Neural cell (in vitro differentiated cells): ENCODE measurements at regions not wholly inside any gene's neighbourhood (a gene's known extent, or its start where the extent isn't known, plus 50 kb on each side); places are given as distances from the start of the nearest gene placed in this dataset.

ENCODE experiments used
- H2AFZ ChIP-seq: fragments of 200-600, 300-800 bp; sonication (generic), shearing (Covaris generic); 2 replicates; pipeline ENCODE4 v1.6.0; 2014; ENCODE audit warnings: low read depth, mild to moderate bottlenecking, antibody characterized with exemption, low read length, moderate library complexity
- H3F3A ChIP-seq: fragments of 200-600 bp; shearing (Covaris generic); 2 replicates; pipeline ENCODE4 v1.6.1; 2016; ENCODE audit warnings: mild to moderate bottlenecking, moderate library complexity, mixed read lengths, antibody characterized with exemption, low read length; ENCODE audit not compliant: insufficient read depth, poor library complexity, severe bottlenecking
- H3K27ac ChIP-seq: fragments of 200-600, 300-800 bp; sonication (generic), shearing (Covaris generic); 2 replicates; pipeline ENCODE4 v1.5.1; 2014; ENCODE audit warnings: mild to moderate bottlenecking, low read length, moderate library complexity
- H3K27me3 ChIP-seq: fragments of 300-800, 200-600 bp; sonication (generic), shearing (Covaris generic); 2 replicates; pipeline ENCODE4 v1.6.0; 2014; ENCODE audit warnings: mild to moderate bottlenecking, low read depth, low read length, moderate library complexity; ENCODE audit not compliant: insufficient read depth
- H3K36me3 ChIP-seq: fragments of 300-800, 200-600 bp; sonication (generic), shearing (Covaris generic); 2 replicates; pipeline ENCODE4 v1.5.1; 2014; ENCODE audit warnings: mild to moderate bottlenecking, antibody characterized with exemption, low read length, moderate library complexity; ENCODE audit not compliant: insufficient read depth
- H3K4me2 ChIP-seq: fragments of 300-800, 200-600 bp; sonication (generic), shearing (Covaris generic); 2 replicates; pipeline ENCODE4 v1.6.0; 2014; ENCODE audit warnings: mild to moderate bottlenecking, low read length
- H3K4me3 ChIP-seq: fragments of 300-800, 200-600 bp; sonication (generic), shearing (Covaris generic); 2 replicates; pipeline ENCODE4 v1.5.1; 2014; ENCODE audit warnings: mild to moderate bottlenecking, low read length, moderate library complexity
- H3K79me2 ChIP-seq: fragments of 200-600 bp; shearing (Covaris generic); replicated peaks from 2 replicates; pipeline ENCODE4 v1.6.0; 2014; ENCODE audit warnings: mild to moderate bottlenecking, low read length, moderate library complexity; ENCODE audit not compliant: insufficient read depth
- H3K9ac ChIP-seq: fragments of 300-800, 200-600 bp; sonication (generic), shearing (Covaris generic); 2 replicates; pipeline ENCODE4 v1.6.1; 2016; ENCODE audit warnings: mild to moderate bottlenecking, low read length, mixed read lengths
- H3K9me2 ChIP-seq: fragments of 200-600 bp; shearing (Covaris generic); 2 replicates; pipeline ENCODE4 v1.6.1; 2016; ENCODE audit warnings: mild to moderate bottlenecking, low read length, mixed read lengths; ENCODE audit not compliant: insufficient read depth
- H3K9me3 ChIP-seq: fragments of 200-600, 300-800 bp; sonication (generic), shearing (Covaris generic); 2 replicates; pipeline ENCODE4 v1.6.1; 2016; ENCODE audit warnings: mild to moderate bottlenecking, mixed run types, low read length, moderate library complexity, mixed read lengths
- H4K20me1 ChIP-seq: fragments of 200-600 bp; shearing (Covaris generic); 2 replicates; pipeline ENCODE4 v1.6.1; 2016; ENCODE audit warnings: mild to moderate bottlenecking, mixed run types; ENCODE audit not compliant: insufficient read depth
- CTCF ChIP-seq: fragments of 450-650 bp; IDR thresholded peaks from 2 replicates; pipeline ENCODE4 v1.5.1; 2014; ENCODE audit warnings: antibody characterized with exemption, mild to moderate bottlenecking, moderate library complexity; ENCODE audit not compliant: poor library complexity, severe bottlenecking
- EP300 ChIP-seq: fragments of 450-650 bp; conservative IDR thresholded peaks from 2 replicates; pipeline ENCODE4 v1.6.1; 2014; ENCODE audit warnings: antibody characterized with exemption, mild to moderate bottlenecking, moderate library complexity; ENCODE audit not compliant: poor library complexity, severe bottlenecking
- EZH2 ChIP-seq: fragments of 200-600, 300-800 bp; shearing (Covaris generic), sonication (generic); IDR thresholded peaks from 2 replicates; pipeline ENCODE4 v1.6.1; 2014; ENCODE audit warnings: antibody characterized with exemption, low read length, borderline replicate concordance, mild to moderate bottlenecking; ENCODE audit not compliant: insufficient read depth, poor library complexity, severe bottlenecking
- MXI1 ChIP-seq: fragments of 450-650 bp; conservative IDR thresholded peaks from 2 replicates; pipeline ENCODE4 v1.6.1; 2014; ENCODE audit warnings: antibody characterized with exemption, mild to moderate bottlenecking; ENCODE audit not compliant: poor library complexity, severe bottlenecking
- POLR2AphosphoS5 ChIP-seq: IDR thresholded peaks from 2 replicates; pipeline ENCODE4 v1.6.1; 2012
- RAD21 ChIP-seq: fragments of 450-650 bp; conservative IDR thresholded peaks from 2 replicates; pipeline ENCODE4 v1.6.1; 2014; ENCODE audit warnings: antibody characterized with exemption, mild to moderate bottlenecking, moderate library complexity
- REST ChIP-seq: IDR thresholded peaks from 2 replicates; pipeline ENCODE4 v1.6.1; 2012; ENCODE audit warnings: borderline replicate concordance
- SMC3 ChIP-seq: fragments of 450-650 bp; conservative IDR thresholded peaks from 2 replicates; pipeline ENCODE4 v1.6.1; 2014; ENCODE audit warnings: antibody characterized with exemption, mild to moderate bottlenecking, moderate library complexity; ENCODE audit not compliant: poor library complexity
- TAF1 ChIP-seq: IDR thresholded peaks from 2 replicates; pipeline ENCODE4 v1.6.1; 2012; ENCODE audit warnings: low read depth

- no peak overlapping the region for H3K27ac ChIP-seq
- H3K4me2 ChIP-seq, result no peak overlapping the region
- TF ChIP-seq EZH2, result no peak
- no peak for TF ChIP-seq REST
- TF ChIP-seq SMC3, result no peak
- no peak for TF ChIP-seq CTCF
- TF ChIP-seq RAD21, result no peak
- no peak for TF ChIP-seq POLR2AphosphoS5
- TF ChIP-seq EP300, result no peak
- TF ChIP-seq TAF1, result no peak
- no peak for TF ChIP-seq MXI1
- no peak overlapping the region for H3K4me3 ChIP-seq
- no peak overlapping the region for H3K9ac ChIP-seq
- H3K79me2 ChIP-seq, result no peaks in the 10 kb centered on the region
- no peaks in the 10 kb centered on the region for H4K20me1 ChIP-seq
- no peaks in the 10 kb centered on the region for H3K9me2 ChIP-seq
- no peaks in the 10 kb centered on the region for H3F3A ChIP-seq
- H3K27me3 ChIP-seq, result no peaks in the 10 kb centered on the region
- H3K9me3 ChIP-seq, result no peaks in the 10 kb centered on the region
- no peaks in the 10 kb centered on the region for H3K36me3 ChIP-seq
- no peak overlapping the region for H2AFZ ChIP-seq
Measured at GRCh38 chr9:99572567-99572966, 249.1 kb upstream of the NR4A3 start.

GRCh38 chr9:99573085-99573484 is 248.6 kb upstream of the NR4A3 start:
- Histone ChIP-seq H3K4me3 (no peak overlapping the region), H3K4me2 (no peak overlapping the region), H4K20me1 (no peaks in the 10 kb centered on the region), H3K79me2 (no peaks in the 10 kb centered on the region), H3K9me2 (no peaks in the 10 kb centered on the region), H3K36me3 (no peaks in the 10 kb centered on the region), H3K9me3 (no peaks in the 10 kb centered on the region), H3K27me3 (no peaks in the 10 kb centered on the region), H3K27ac (no peak overlapping the region), H3K9ac (no peak overlapping the region), H2AFZ (no peak overlapping the region), H3F3A (no peaks in the 10 kb centered on the region)
- no peak for TF ChIP-seq REST
